ENCODE measurements at regions not wholly inside any gene's neighbourhood (a gene's known extent, or its start where the extent isn't known, plus 50 kb on each side); places are given as distances from the start of the nearest gene placed in this dataset.

- Histone ChIP-seq H3K9ac (replicated peaks in 1 of 4; ENCODE audit: extremely low read depth in 1 of 4, low read depth in 3 of 4, low read length in 3 of 4) (no peak overlapping the region), H3K79me2 (ENCODE audit: control insufficient read depth in 1 of 2, insufficient read depth in 2 of 2, low read length in 2 of 2) (no peaks in the 10 kb centered on the region), H2BK5ac (ENCODE audit: low read depth, low read length) (no peak overlapping the region), H3K27me3 (replicated peaks in 1 of 4; ENCODE audit: control insufficient read depth in 3 of 4, extremely low read depth in 1 of 4, insufficient read depth in 3 of 4, low read length in 3 of 4) (no peaks in the 10 kb centered on the region), H3K23me2 (ENCODE audit: low read depth, low read length) (no peaks in the 10 kb centered on the region), H2BK20ac (ENCODE audit: low read length) (no peak overlapping the region), H3K14ac (ENCODE audit: insufficient read length) (no peak overlapping the region), H2AFZ (ENCODE audit: low read length) (no peak overlapping the region), H3K9me3 (ENCODE audit: insufficient read depth in 2 of 2, low read depth in 1 of 2, low read length in 1 of 2) (no peaks in the 10 kb centered on the region), H3K27ac (ENCODE audit: low read depth, low read length) (no peak overlapping the region), H3K23ac (ENCODE audit: insufficient read length) (no peak overlapping the region), H3K18ac (ENCODE audit: extremely low read depth, low read length) (no peak overlapping the region), H4K20me1 (replicated peaks in 1 of 2; ENCODE audit: control insufficient read depth in 1 of 2, insufficient read depth in 2 of 2, low read length in 2 of 2) (no peaks in the 10 kb centered on the region), H3K36me3 (ENCODE audit: control insufficient read depth in 2 of 4, insufficient read depth in 4 of 4, low read length in 3 of 4) (no peaks in the 10 kb centered on the region), H3K56ac (replicated peaks; ENCODE audit: insufficient read length, low read depth, low read length) (no peak overlapping the region), H3K4me3 (ENCODE audit: extremely low read depth in 1 of 4, insufficient read depth in 2 of 4, low read depth in 3 of 4, low read length in 4 of 4) (no peak overlapping the region), H2AK5ac (ENCODE audit: low read depth, low read length) (no peak overlapping the region), H3K4me1 (replicated peaks in 1 of 4; ENCODE audit: control insufficient read depth in 3 of 4, insufficient read depth in 4 of 4, low read length in 3 of 4) (peaks cover 0 to 9% (median 0%) of the 10 kb centered on the region in 4 experiments; a peak in 1 of 7 replicates), H2BK15ac (ENCODE audit: low read length) (no peak overlapping the region), H4K91ac (replicated peaks; ENCODE audit: insufficient read length, low read length) (no peak overlapping the region), H3K4me2 (ENCODE audit: insufficient read depth in 1 of 2, low read depth in 2 of 2, low read length in 2 of 2) (no peak overlapping the region), H4K5ac (ENCODE audit: insufficient read length, low read depth, low read length) (no peak overlapping the region), H2BK120ac (replicated peaks; ENCODE audit: low read depth, low read length) (no peak overlapping the region), H3K4ac (replicated peaks; ENCODE audit: insufficient read length, low read depth, low read length) (no peak overlapping the region), H2BK12ac (ENCODE audit: low read depth, low read length) (no peak overlapping the region), H3K79me1 (ENCODE audit: low read depth, low read length) (no peaks in the 10 kb centered on the region), H4K8ac (ENCODE audit: extremely low read depth, insufficient read depth, low read length) (no peak overlapping the region)
- FAIRE-seq: no peak
- DNase-seq (ENCODE audit: low read depth in 1 of 2, low spot score in 2 of 2): no peak
- CTCF ChIA-PET (ENCODE audit: partially characterized antibody): interaction anchor here (1.3 kb wide), 1 partner anchor 8 kb away, joined by 3 read pairs; no protein-coding TSS in a partner anchor
- TF ChIP-seq CHD1 (IDR thresholded peaks at IDR 0.05; ENCODE audit: low read depth, low read length) (no peak), CBX8 (IDR thresholded peaks at IDR 0.05; ENCODE audit: borderline replicate concordance, low read depth, low read length) (no peak), TBP (IDR thresholded peaks at IDR 0.05; ENCODE audit: low read depth, low read length) (no peak), YY1 (IDR thresholded peaks at IDR 0.05; ENCODE audit: low read depth, low read length) (no peak), RAD21 (IDR thresholded peaks at IDR 0.05 in 1 of 2, conservative IDR thresholded peaks at IDR 0.05 in 1 of 2; ENCODE audit: low read depth in 2 of 2, low read length in 2 of 2) (no peak)
- 91% methylated on average over 2 of the region's 2 CpGs; no CpG with 5 or more reads in 1 of the 2 experiments for WGBS, 2 experiments (ENCODE audit: extremely low coverage in 1 of 2, insufficient coverage in 1 of 2, insufficient read length in 1 of 2, insufficient replicate concordance in 2 of 2, low coverage in 1 of 2, low lambda C conversion rate in 2 of 2, missing lambda C conversion rate in 1 of 2)
- POLR2A ChIA-PET (ENCODE audit: partially characterized antibody): no interaction called here
These were observed 422.9 kb downstream of the KCTD12 start for GRCh38 chr13:76463314-76463713.

Measured in H1 (cell line).